GM19452 (cell line): ENCODE measurements at regions not wholly inside any gene's neighbourhood (a gene's known extent, or its start where the extent isn't known, plus 50 kb on each side); places are given as distances from the start of the nearest gene placed in this dataset.

ENCODE experiments used
- ATAC-seq: cut with Tn5 transposase; IDR thresholded peaks from one replicate; pipeline ENCODE4 v1.9.1; 2021; ENCODE audit not compliant: unreplicated experiment

DNA sequence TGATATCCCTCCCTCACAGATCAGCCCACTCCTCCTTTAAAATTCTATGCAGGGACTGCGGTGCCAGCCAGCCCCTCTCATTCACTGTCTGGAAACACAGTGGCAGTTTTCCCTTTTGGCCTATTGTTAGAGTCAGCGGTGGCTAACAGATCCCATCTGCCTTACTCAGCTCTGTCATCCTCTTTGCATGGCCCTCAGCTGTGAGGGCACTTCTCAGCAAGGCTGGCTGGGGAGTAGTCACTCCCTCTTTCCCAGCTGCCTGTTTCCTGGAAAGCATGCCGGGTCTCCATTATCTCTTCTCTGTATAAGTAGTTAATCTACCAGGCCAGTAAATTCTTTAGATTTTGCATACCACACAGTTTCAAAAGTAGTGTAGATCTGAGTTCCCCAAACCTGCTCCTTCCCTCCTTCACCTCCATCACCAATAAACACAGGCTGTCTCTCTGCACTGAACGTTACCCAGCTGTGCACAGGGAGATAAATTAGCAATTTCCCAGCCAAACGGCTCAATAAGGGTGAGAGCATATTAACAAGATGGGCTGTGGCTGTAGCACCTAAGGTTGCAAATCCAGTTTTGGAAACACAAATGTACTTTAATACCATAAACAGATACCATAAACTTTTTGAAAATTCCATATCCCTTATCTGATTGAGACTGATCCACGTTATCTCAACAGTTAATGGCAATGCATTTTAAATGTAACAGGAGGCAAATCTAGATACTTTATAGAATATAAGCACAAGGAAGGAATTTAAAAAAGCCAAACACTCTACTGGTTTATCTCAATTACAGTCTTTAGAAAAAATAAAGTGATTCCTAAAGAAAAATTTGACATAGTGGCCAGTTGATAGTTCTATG is 229.3 kb downstream of the ANKRD50 start:
- ATAC-seq: no peak

- ATAC-seq: no peak
Observed at GRCh38 chr4:124484008-124484407, 228.5 kb downstream of the ANKRD50 start.

DNA sequence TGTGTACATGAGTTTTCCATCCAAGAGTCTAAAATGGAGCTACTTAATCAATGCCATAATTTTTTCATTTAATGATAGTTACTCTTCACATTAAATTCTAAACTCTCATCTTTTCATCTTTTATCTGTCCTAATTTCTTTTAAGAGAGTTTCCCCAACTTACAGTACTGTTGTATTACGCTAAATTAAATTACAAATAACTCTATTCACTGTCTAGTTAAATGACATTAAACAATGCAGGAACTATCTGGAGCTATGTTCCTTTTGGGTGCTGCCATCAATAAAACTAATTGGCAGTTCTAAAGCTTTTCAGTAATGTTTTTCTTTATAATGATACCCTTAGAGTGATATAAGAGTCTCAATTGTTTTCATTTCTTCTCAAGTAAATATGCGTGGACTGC is 227.6 kb downstream of the ANKRD50 start:
- no peak for ATAC-seq

DNA sequence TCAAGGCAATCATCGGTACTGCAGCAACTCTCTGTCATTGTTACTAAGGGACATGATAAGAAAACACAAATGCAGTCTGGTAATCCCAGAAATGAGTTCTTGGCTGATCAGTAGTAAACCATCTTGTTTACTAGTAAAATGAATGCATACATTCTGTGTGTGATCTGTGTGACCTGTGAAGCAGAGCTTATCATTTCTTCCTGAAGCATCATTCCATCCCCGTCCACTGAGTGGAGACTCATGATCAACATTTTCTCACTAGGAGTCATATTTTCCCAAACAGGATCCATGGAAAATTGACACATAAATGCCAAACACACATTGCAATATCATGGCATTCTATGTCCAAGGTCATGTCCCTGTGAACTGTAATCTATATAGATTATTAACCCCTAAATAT is 226.1 kb downstream of the ANKRD50 start:
- no peak for ATAC-seq

DNA sequence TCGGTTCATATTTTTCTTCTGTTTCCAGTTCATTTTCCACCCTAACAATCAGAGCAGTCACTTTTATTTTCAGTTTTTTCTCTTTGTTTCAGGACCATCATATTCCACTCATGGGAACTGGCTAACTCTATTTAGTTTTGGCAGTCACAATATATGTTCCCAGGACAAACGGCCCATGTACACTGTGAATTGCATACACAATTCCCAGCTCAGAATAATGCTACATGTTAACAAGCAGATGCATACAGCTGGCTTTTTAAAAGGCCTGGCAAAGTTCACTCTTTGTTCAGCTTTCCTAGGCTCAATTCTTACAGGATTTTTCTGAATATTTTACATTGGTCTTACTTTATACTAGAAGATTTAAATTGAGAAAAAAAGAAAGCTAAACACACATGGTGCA is 224.9 kb downstream of the ANKRD50 start:
- ATAC-seq: no peak

DNA sequence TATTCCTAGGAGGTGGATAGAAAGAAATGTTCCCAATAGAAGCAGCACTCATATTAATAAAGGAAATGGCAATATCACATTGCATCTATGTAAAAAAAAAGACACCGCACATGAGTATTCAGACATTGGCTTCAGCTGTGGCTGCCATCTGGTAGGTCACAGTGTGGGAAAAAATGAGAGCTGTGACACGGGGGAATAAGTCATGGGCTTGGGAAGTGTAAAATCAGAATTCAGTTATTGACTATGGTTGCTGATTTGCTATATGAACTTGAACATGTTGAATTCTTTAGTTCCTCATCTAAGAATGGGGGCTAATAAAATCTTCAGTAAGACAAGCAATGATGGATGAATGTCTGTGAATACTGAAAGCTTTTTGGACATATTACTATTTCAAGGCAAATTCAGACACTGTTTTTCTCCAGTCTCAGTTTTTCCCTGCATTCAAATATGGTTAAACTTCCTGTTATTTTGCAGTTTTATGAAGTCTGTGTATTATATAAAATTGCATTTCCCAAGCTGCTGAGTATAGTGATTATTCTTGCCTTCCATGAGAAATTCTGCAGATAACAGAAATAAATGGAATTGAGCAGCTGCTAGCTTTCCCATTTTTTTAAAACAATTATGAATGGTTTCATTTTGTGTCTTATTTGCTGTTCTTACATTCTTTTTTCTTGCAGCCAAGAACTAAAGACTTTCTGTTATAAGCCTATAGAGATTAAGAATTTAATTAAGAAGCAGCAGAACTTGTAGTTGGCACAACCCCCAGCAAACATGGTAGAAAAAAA is 221.0 kb downstream of the ANKRD50 start:
- ATAC-seq: no peak

DNA sequence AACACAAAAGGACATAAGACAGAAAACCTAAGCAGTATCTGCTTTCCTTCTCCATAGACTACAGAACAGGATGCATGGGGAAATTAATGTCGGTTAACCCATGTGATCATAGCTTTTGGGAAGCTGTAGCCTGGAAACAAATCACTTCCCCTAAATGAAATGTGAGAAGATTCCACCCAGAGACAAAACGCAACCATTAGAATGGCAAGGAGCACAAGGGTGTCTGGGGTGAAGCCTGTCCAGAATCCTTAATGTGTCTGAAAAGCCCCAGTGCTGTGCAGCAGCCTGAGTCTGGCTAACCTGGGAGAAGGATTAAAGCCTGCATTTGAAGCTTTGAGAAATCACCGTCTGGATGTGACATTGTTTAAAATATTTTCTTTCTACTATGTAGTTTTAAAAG is 213.3 kb downstream of the ANKRD50 start:
- ATAC-seq: no peak

GRCh38 chr4:124501576-124501975 is 211.0 kb downstream of the ANKRD50 start:
- ATAC-seq: no peak

GRCh38 chr4:124504431-124504830 is 208.1 kb downstream of the ANKRD50 start:
- ATAC-seq: no peak

- no peak for ATAC-seq
Observed at GRCh38 chr4:124505211-124505610, 207.3 kb downstream of the ANKRD50 start.

DNA sequence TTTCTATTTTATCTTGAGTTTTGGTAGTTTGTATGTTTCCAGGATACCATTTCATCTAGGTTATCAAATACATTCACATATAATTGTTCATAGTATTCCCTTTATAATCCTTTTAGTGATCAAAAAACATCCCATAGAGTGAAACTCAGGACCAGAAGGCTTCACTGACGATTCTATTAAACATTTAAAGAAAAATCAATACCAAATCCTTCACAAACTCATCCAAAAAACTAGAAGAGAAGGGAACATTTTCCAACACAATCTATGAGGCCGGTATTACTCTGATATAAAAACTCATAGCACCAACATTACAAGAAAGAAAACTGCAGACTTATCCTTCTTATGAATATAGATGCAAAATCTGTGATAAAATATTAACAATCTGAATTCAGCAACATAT is 203.4 kb downstream of the ANKRD50 start:
- ATAC-seq: no peak

GRCh38 chr4:124514588-124514987 is 197.9 kb downstream of the ANKRD50 start:
- no peak for ATAC-seq

DNA sequence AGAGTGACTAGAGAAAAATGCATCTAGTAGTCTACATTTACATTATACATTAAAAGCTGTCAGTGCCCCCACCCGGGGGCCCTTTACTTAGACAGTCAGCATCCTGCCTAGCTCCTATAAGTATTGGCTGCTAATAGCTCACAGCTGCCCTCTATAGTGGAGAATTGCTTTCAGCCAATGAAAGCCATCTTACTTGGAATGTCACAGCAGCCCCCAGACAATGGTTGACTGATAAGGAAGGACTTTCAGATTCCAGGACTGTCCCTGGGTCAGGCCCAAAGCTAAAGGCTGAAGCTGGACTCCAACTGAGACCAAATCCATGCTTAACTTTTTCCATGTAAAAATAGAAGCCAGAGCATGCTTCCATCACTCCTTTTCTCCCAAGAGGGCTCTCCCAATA is 196.9 kb downstream of the ANKRD50 start:
- ATAC-seq: no peak

DNA sequence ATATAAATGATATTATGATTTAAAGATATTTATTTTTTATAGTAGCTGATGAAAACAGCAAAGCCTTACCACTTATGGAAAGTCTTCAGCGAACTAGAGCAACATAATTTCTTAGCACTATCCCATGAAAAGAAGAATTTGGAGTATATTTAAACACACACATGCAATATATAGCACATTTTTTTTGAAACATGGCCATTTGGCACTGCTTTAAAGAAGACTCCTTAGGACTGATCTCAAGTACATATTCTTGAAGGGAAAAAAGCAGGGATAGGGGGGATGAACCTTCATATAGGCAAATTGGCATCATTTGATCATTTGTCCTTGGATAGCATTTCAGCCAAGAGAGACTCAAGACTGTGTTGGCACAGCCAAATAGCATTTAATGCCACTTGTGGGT is 193.3 kb downstream of the ANKRD50 start:
- ATAC-seq: no peak

DNA sequence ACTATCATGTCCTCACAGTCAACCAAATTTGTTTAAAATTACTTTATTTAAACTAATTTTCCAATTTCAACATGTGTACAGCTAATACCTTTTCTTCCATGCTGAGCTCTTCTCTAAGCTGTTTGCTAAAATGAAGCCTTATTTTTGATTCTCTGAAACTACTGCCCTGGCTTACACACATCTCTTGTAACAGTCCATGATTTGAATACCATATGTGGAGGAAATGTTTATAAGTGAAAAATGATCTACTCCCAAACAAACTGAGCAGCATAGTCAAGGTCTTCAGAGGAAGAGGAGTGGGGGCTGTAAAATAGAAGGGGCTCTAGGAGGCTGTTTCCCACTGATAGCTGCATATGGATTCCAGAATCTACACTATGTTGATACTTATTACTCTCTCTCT is 188.7 kb downstream of the ANKRD50 start:
- no peak for ATAC-seq

DNA sequence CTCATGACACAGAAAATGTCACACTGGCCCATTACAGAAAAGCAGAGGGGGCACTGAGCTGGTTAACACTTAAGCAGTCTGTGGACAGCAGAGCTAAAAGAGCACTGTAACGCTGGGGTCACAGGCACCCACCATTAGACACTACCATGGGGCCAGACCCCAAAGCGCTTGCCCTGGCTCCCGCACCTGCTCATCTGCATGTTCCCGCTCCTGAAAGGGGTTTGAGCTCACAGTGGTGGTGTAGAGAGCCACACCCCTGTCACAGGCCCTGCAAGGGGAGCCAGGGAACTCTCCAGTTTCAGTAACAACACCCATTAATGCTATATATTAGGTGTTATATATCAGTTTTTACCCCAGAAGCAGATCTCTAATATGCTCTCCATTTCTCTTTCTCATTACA is 187.0 kb downstream of the ANKRD50 start:
- no peak for ATAC-seq

DNA sequence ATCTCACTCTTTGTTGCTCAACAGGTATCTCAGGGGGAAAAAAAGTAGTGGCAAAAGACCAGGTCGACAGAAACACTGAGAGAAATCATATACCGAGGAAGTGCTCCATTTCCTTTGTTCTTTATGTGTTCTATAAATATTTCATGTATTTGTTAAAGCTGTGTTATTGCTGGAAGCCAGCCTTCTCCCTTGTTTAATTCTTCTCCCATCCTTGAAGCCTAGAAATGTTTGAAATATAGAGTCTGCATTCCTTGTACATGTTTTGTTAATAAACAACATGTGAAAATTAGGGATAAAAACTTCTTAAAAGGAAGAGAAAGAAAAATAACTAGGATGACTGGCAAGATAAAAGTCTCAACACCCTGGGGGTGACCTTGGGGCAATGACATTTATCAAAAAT is 186.2 kb downstream of the ANKRD50 start:
- ATAC-seq: no peak

DNA sequence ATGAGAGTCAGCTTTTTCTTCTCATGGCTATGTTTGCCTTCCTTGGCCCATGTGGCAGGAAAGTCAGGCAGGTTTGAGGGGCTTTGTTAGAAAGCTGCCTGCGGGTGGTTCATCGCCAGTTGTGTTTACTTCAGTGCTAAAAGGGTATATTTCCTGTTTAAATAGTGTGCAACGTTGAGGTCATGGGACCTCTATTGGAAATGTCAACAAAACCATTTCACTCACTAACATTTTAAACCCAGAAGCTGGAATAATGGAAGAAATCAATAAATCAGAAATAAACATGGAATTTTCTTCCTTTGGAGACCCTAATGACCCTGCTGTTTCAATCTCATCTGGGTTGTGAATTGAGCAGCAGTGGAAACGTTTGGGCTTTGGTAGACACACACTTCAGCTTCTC is 185.8 kb downstream of the ANKRD50 start:
- ATAC-seq: no peak

DNA sequence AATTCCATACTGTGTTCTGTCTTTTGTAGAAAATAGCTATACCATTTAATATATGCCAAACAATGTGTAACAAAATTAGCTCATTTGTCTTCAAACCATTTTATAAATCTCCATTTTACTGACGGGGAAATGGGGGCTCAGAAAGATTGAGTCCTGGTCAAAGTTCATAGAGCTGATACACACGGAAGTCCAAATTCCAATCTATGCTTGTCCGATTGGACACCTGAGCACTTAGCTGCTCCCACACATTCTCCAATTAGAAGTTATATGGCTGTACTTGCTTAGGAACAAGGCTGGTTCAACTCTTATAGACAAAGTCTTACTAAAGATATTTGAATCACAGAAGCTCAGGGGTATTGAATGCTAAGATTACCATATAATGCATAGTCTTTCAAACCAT is 185.2 kb downstream of the ANKRD50 start:
- no peak for ATAC-seq

DNA sequence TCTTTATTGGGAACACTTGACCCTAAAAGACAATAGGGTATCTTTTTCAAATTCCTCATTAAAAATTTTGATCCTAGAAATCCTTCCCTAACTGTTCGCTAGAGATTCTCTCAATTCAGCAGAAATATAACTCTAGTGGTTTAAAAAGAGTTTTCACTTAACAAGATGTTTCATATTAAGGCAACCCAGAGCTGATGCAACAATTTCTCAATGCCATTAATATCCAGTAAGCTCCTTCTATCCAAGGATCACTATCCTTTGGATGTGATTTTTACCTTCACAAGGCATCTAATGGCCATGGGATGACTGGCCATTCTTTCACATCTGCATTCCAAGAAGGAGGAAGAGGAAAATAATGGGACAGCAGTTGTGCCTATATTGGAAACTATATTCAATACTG is 183.4 kb downstream of the ANKRD50 start:
- ATAC-seq: no peak

DNA sequence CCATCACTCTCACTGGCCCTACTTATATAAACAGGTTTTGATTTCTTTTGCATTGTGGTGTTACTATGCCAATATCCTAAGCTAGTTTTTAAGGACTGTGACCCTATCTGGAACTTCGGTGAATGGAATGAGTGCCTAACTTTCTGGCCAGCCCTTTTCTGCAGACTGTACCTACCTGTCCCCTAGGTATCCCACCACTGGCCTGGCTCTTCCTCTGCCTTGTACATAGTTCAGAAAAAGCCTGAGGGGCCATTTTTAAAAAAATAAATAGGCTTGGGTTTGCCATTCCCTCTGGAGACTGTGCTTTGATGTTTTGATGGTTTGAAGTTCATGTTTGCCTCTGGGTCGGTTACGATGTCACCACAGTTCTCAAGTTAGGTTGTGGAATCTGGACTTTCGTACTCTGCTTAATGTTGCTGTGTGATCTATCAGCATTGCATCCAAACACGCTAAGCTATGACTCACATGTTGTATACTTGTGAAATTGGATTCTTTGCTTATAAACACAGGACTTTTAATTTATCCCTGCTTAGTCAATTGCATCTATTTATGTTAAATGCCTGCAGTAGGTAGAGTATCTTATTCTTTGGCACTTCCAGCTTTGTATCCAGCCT is 182.0 kb downstream of the ANKRD50 start:
- no peak for ATAC-seq

GRCh38 chr4:124534131-124534530 is 178.4 kb downstream of the ANKRD50 start:
- ATAC-seq: no peak
